MV-4-11 (cell line): ENCODE measurements at regions not wholly inside any gene's neighbourhood (a gene's known extent, or its start where the extent isn't known, plus 50 kb on each side); places are given as distances from the start of the nearest gene placed in this dataset.
"Not testable (repeated sequence)": the region's sequence is repeated elsewhere in the genome, so short reads cannot be mapped to it uniquely, and the experiment has no call there.

Experiments
- DNase-seq: peaks from one replicate; lab custom pipeline; 2025; lab: John Stamatoyannopoulos, UW

GRCh38 chr3:76203578-76203977 lies 418.2 kb upstream of the ZNF717 start:
- no peak for DNase-seq

- no peak for DNase-seq
Measured at GRCh38 chr3:76206346-76206745, 421.0 kb upstream of the ZNF717 start.

GRCh38 chr3:76212679-76213078 lies 427.3 kb upstream of the ZNF717 start:
- DNase-seq, result peak; percentile 76

GRCh38 chr3:76222201-76222600 lies 436.9 kb upstream of the ZNF717 start:
- DNase-seq, result no peak

- DNase-seq, result no peak
Measured at GRCh38 chr3:76231258-76231657, 445.9 kb upstream of the ZNF717 start.

GRCh38 chr3:76242886-76243753 lies 457.8 kb upstream of the ZNF717 start:
- no peak for DNase-seq

- DNase-seq, result no peak
Measured at GRCh38 chr3:76245073-76245472, 459.7 kb upstream of the ZNF717 start.

GRCh38 chr3:76245622-76246021 lies 460.3 kb upstream of the ZNF717 start:
- no peak for DNase-seq

GRCh38 chr3:76264496-76264895 lies 479.1 kb upstream of the ZNF717 start:
- no peak for DNase-seq

GRCh38 chr3:76264911-76265310 lies 479.6 kb upstream of the ZNF717 start:
- DNase-seq, result no peak

- no peak for DNase-seq
Measured at GRCh38 chr3:76266511-76266910, 481.2 kb upstream of the ZNF717 start.

GRCh38 chr3:76267851-76268380 lies 482.6 kb upstream of the ZNF717 start:
- no peak for DNase-seq

GRCh38 chr3:76293856-76294255 lies 508.5 kb upstream of the ZNF717 start:
- DNase-seq, result no peak

- DNase-seq, result no peak
Measured at GRCh38 chr3:76300746-76301145, 515.4 kb upstream of the ZNF717 start.

- no peak for DNase-seq
Measured at GRCh38 chr3:76307556-76307955, 522.2 kb upstream of the ZNF717 start.

- no peak for DNase-seq
Measured at GRCh38 chr3:76308541-76308940, 523.2 kb upstream of the ZNF717 start.

- no peak for DNase-seq
Measured at GRCh38 chr3:76310089-76310488, 524.7 kb upstream of the ZNF717 start.

- DNase-seq, result no peak
Measured at GRCh38 chr3:76310667-76311066, 525.3 kb upstream of the ZNF717 start.

- no peak for DNase-seq
Measured at GRCh38 chr3:76311941-76312340, 526.6 kb upstream of the ZNF717 start.

GRCh38 chr3:76315906-76316305 lies 530.6 kb upstream of the ZNF717 start:
- not testable (repeated sequence) for DNase-seq

- DNase-seq, result peak; percentile 34
Measured at GRCh38 chr3:76321614-76322013, 536.3 kb upstream of the ZNF717 start.

GRCh38 chr3:76324101-76324500 lies 538.8 kb upstream of the ZNF717 start:
- DNase-seq, result no peak

GRCh38 chr3:76345878-76346277 lies 560.5 kb upstream of the ZNF717 start:
- DNase-seq, result no peak

- DNase-seq, result no peak
Measured at GRCh38 chr3:76346690-76347089, 561.3 kb upstream of the ZNF717 start.
